A673 (cell line): ENCODE measurements at regions not wholly inside any gene's neighbourhood (a gene's known extent, or its start where the extent isn't known, plus 50 kb on each side); places are given as distances from the start of the nearest gene placed in this dataset.

Experiments used
- BruUV-seq: library from RNA; stranded (reverse); fragments of 400-500 nt; replicated peaks from 2 replicates; lab custom pipeline; 2021; lab: Mats Ljungman, UMichigan
- CTCF ChIA-PET: fragments of 300-600 bp; sonication (Branson Sonifier 250); formaldehyde crosslinking; loops from one replicate; lab custom pipeline; 2022; ENCODE audit warnings: antibody characterized with exemption; lab: Charles Lee
- POLR2A ChIA-PET: fragments of 300-600 bp; sonication (Branson Sonifier 250); formaldehyde crosslinking; loops from one replicate; lab custom pipeline; 2022; ENCODE audit warnings: antibody characterized with exemption; ENCODE audit not compliant: low non-redundant PET; lab: Charles Lee
- DNase-seq: peaks from one replicate; pipeline ENCODE4 v3.0.0-alpha.2; 2015; ENCODE audit warnings: low spot score
- H3K27ac ChIP-seq: fragments of 200-600 bp; sonication (generic); 2 replicates; pipeline ENCODE4 v1.5.1; 2016; ENCODE audit warnings: mixed run types, low read depth, mild to moderate bottlenecking, mixed read lengths, antibody characterized with exemption, low read length; ENCODE audit not compliant: poor library complexity, severe bottlenecking
- H3K27me3 ChIP-seq: fragments of 200-600 bp; sonication (generic); replicated peaks from 2 replicates; pipeline ENCODE4 v1.6.1; 2017; ENCODE audit warnings: mixed run types, low read depth, mild to moderate bottlenecking, mixed read lengths, antibody characterized with exemption, low read length; ENCODE audit not compliant: insufficient read depth, poor library complexity
- H3K36me3 ChIP-seq: fragments of 200-600 bp; sonication (generic); 2 replicates; pipeline ENCODE4 v1.6.1; 2016; ENCODE audit warnings: mixed run types, mild to moderate bottlenecking, mixed read lengths, antibody characterized with exemption, low read length; ENCODE audit not compliant: insufficient read depth, poor library complexity, severe bottlenecking
- H3K4me1 ChIP-seq: fragments of 200-600 bp; sonication (generic); 2 replicates; pipeline ENCODE4 v1.6.1; 2017; ENCODE audit warnings: mixed run types, mild to moderate bottlenecking, mixed read lengths, antibody characterized with exemption, low read length; ENCODE audit not compliant: insufficient read depth, poor library complexity, severe bottlenecking
- H3K4me3 ChIP-seq: fragments of 200-600 bp; sonication (generic); 2 replicates; pipeline ENCODE4 v1.5.1; 2016; ENCODE audit warnings: low read depth, mixed run types, mild to moderate bottlenecking, mixed read lengths, low read length; ENCODE audit not compliant: poor library complexity, severe bottlenecking
- H3K9me3 ChIP-seq: fragments of 200-600 bp; sonication (generic); 2 replicates; pipeline ENCODE4 v1.6.1; 2016; ENCODE audit warnings: mixed run types, low read depth, mild to moderate bottlenecking, mixed read lengths, antibody characterized with exemption, low read length; ENCODE audit not compliant: poor library complexity, severe bottlenecking
- EZH2 ChIP-seq: fragments of 200-600 bp; sonication (generic); IDR thresholded peaks from 2 replicates; pipeline ENCODE4 v1.6.1; 2017; ENCODE audit warnings: borderline replicate concordance, low read depth, mild to moderate bottlenecking, mixed read lengths, antibody characterized with exemption, low read length; ENCODE audit not compliant: poor library complexity, severe bottlenecking
- intact Hi-C: fragments of 100-400 bp; cut with micrococcal nuclease; formaldehyde crosslinking; loops from one replicate; pipeline ENCODE4 v1.10.0; 2022; ENCODE audit not compliant: unreplicated experiment
- TF ChIP-seq, protein P1 (sequence below): fragments of 300-800, 200-600 bp; sonication (generic); conservative IDR thresholded peaks from 2 replicates; pipeline ENCODE4 v1.5.1; 2017; ENCODE audit warnings: low read depth, mild to moderate bottlenecking, antibody characterized with exemption, low read length, moderate library complexity, mixed read lengths

DNA sequence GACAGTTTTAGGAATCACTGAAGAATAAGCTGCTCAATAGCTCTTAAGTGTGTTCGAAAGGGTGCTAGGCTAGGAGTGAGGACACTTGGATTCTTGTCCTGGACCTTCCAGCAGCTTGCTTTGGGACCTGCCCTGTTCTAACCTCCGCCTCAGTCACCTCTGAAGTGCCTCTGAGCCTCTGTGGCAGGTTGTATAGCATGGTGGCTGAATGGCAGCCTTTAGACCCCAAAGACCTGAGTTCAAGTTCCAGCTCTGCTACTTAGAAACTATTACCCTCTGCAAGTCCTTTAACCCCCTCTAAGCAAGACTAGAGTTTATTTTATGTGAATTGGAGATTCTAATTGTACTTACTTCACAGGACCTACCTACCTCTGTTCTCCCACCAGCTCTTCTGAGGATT is 81.5 kb downstream of the RRAGC start:
- Histone ChIP-seq H3K4me1 (peaks cover under 1% of the 10 kb centered on the region), H3K4me3 (no peak overlapping the region), H3K27me3 (no peaks in the 10 kb centered on the region), H3K27ac (no peak overlapping the region), H3K36me3 (no peaks in the 10 kb centered on the region), H3K9me3 (no peaks in the 10 kb centered on the region)
- BruUV-seq = no TSS peak
- no peak for TF ChIP-seq EZH2
- TF ChIP-seq, protein P1, sequence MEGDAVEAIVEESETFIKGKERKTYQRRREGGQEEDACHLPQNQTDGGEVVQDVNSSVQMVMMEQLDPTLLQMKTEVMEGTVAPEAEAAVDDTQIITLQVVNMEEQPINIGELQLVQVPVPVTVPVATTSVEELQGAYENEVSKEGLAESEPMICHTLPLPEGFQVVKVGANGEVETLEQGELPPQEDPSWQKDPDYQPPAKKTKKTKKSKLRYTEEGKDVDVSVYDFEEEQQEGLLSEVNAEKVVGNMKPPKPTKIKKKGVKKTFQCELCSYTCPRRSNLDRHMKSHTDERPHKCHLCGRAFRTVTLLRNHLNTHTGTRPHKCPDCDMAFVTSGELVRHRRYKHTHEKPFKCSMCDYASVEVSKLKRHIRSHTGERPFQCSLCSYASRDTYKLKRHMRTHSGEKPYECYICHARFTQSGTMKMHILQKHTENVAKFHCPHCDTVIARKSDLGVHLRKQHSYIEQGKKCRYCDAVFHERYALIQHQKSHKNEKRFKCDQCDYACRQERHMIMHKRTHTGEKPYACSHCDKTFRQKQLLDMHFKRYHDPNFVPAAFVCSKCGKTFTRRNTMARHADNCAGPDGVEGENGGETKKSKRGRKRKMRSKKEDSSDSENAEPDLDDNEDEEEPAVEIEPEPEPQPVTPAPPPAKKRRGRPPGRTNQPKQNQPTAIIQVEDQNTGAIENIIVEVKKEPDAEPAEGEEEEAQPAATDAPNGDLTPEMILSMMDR = no peak
- DNase-seq = no peak
- ChIA-PET CTCF (no interaction called here), POLR2A (no interaction called here)
- intact Hi-C loops = no loop called here

DNA sequence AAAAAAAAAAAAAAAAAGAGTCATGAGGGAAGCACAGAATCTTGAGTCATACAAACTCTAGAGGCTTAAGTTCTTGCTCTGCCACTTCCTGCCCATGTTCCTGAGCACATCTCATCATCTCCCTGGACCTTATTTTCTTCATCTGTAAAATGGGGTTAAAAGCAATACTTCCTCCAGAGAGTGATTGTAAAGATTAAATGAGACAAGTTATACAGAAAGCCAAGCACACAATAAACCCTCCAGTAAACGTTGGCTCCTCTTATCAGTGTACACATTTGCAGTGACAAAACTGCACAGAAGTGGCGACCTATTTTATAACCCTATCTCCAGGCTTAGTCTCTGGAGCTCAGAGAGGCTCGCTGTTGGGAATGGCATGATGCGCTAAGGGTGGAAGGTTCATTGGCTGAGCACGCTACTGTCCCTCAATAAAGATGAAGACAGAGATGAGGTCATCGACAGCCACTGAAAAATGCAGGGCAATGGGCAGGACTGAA is 82.1 kb downstream of the RRAGC start:
- ChIA-PET CTCF (no interaction called here), POLR2A (no interaction called here)
- TF ChIP-seq EZH2 = no peak
- TF ChIP-seq, protein P1 = no peak
- peak; percentile 23 for DNase-seq
- no peaks in the 10 kb centered on the region for H3K27me3 ChIP-seq
- no peaks in the 10 kb centered on the region for H3K4me1 ChIP-seq
- H3K4me3 ChIP-seq = no peak overlapping the region
- intact Hi-C loops = no loop called here
- H3K36me3 ChIP-seq = no peaks in the 10 kb centered on the region
- H3K9me3 ChIP-seq = no peaks in the 10 kb centered on the region
- BruUV-seq = no TSS peak
- no peak overlapping the region for H3K27ac ChIP-seq

DNA sequence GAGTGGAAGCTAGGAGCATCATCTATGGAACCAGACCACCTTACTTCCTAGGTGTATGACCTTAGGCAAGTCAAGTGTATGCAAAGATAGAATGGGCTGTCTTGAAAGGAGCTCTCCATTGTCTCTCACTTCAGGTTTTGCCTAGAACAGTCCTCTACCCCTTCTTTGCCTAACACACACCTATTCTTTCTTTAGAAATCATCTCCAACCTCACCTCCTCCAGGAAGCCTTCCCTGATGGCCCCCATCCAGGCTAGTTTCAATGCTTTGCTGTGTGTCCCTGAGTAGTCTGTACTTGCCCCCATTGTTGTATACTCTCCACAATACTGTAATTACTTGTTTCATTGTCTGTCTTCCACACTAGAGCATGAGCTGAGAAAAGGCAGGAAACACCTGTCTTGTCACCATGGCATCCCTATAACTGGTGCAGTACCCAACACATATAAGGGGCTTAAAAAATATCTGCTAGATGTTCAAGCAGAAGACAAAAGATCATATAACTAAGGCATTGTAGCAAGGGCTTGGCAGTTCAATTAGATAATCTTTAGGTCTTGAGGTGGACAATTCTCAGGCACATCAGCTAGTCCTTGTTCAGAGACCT is 83.0 kb downstream of the RRAGC start:
- no TSS peak for BruUV-seq
- intact Hi-C loops = no loop called here
- Histone ChIP-seq H3K27me3 (no peaks in the 10 kb centered on the region), H3K4me3 (no peak overlapping the region), H3K27ac (no peak overlapping the region), H3K9me3 (no peaks in the 10 kb centered on the region), H3K4me1 (no peaks in the 10 kb centered on the region), H3K36me3 (no peaks in the 10 kb centered on the region)
- TF ChIP-seq EZH2 = no peak
- TF ChIP-seq, protein P1 = no peak
- ChIA-PET CTCF (interaction anchor here (0.7 kb wide), 1 partner anchor 112 kb away, joined by 3 read pairs; no protein-coding TSS in a partner anchor), POLR2A (no interaction called here)
- DNase-seq = no peak
